Activated CD8-positive, alpha-beta T cell treated with anti-CD3 and anti-CD28 coated beads for 36 hours (primary cell): ENCODE measurements at regions not wholly inside any gene's neighbourhood (a gene's known extent, or its start where the extent isn't known, plus 50 kb on each side); places are given as distances from the start of the nearest gene placed in this dataset.
"Not testable (repeated sequence)": the region's sequence is repeated elsewhere in the genome, so short reads cannot be mapped to it uniquely, and the experiment has no call there.

Source experiments
- ATAC-seq: fragments of 200-7000 bp; cut with Tn5 transposase; one replicate; pipeline ENCODE4 v1.10.0; 2021; ENCODE audit warnings: mild to moderate bottlenecking, moderate library complexity
- CTCF ChIA-PET: fragments of 350-600 bp; sonication (Branson Sonifier 250); formaldehyde crosslinking; loops from one replicate; lab custom pipeline; 2021; ENCODE audit warnings: antibody characterized with exemption; lab: Charles Lee
- POLR2A ChIA-PET: fragments of 350-600 bp; sonication (Branson Sonifier 250); formaldehyde crosslinking; loops from one replicate; lab custom pipeline; 2021; ENCODE audit warnings: antibody characterized with exemption; lab: Charles Lee
- DNase-seq: peaks from one replicate; pipeline ENCODE4 v3.0.0-alpha.2; 2020
- H3K27ac Mint-ChIP-seq: one replicate; pipeline ENCODE4 v1.8.0; 2021; ENCODE audit warnings: mild to moderate bottlenecking, mixed read lengths
- H3K27me3 Mint-ChIP-seq: one replicate; pipeline ENCODE4 v1.8.0; 2021; ENCODE audit warnings: mixed read lengths
- H3K36me3 Mint-ChIP-seq: one replicate; pipeline ENCODE4 v1.8.0; 2021; ENCODE audit warnings: low read depth, mixed read lengths
- H3K4me1 Mint-ChIP-seq: one replicate; pipeline ENCODE4 v1.8.0; 2021; ENCODE audit warnings: low read depth, mixed read lengths
- H3K4me3 Mint-ChIP-seq: one replicate; pipeline ENCODE4 v1.8.0; 2021; ENCODE audit warnings: mild to moderate bottlenecking, moderate library complexity, mixed read lengths
- H3K9me3 Mint-ChIP-seq: one replicate; pipeline ENCODE4 v1.8.0; 2021; ENCODE audit warnings: mixed read lengths
- CTCF ChIP-seq: fragments of 200-600 bp; IDR thresholded peaks from one replicate; pipeline ENCODE4 v1.8.0; 2022; ENCODE audit warnings: antibody characterized with exemption, mild to moderate bottlenecking
- intact Hi-C: fragments of 100-400 bp; cut with micrococcal nuclease; formaldehyde crosslinking; loops from one replicate; pipeline ENCODE4 v1.10.0; 2022

- ChIA-PET POLR2A (no interaction called here), CTCF (no interaction called here)
- Mint-ChIP-seq H3K9me3 (no peaks in the 10 kb centered on the region), H3K4me3 (no peak overlapping the region), H3K27ac (no peak overlapping the region), H3K4me1 (no peaks in the 10 kb centered on the region), H3K36me3 (no peaks in the 10 kb centered on the region), H3K27me3 (no peaks in the 10 kb centered on the region)
- TF ChIP-seq CTCF: no peak
- intact Hi-C loops: no loop called here
- no peak for ATAC-seq
- no peak for DNase-seq
These were observed 992.8 kb upstream of the FANCL start for GRCh38 chr2:59233920-59234319.

GRCh38 chr2:59233448-59233847 is 992.3 kb upstream of the FANCL start:
- DNase-seq (no peak), ATAC-seq (no peak)
- Mint-ChIP-seq H3K27ac (no peak overlapping the region), H3K4me3 (no peak overlapping the region), H3K36me3 (no peaks in the 10 kb centered on the region), H3K9me3 (no peaks in the 10 kb centered on the region), H3K27me3 (no peaks in the 10 kb centered on the region), H3K4me1 (no peaks in the 10 kb centered on the region)
- no peak for TF ChIP-seq CTCF
- ChIA-PET POLR2A (no interaction called here), CTCF (no interaction called here)
- intact Hi-C loops: no loop called here

- no peaks in the 10 kb centered on the region for H3K27me3 Mint-ChIP-seq
- no peak for TF ChIP-seq CTCF
- no peak overlapping the region for H3K4me3 Mint-ChIP-seq
- no peak for DNase-seq
- no peaks in the 10 kb centered on the region for H3K9me3 Mint-ChIP-seq
- ATAC-seq: no peak
- CTCF ChIA-PET: no interaction called here
- POLR2A ChIA-PET: no interaction called here
- no peaks in the 10 kb centered on the region for H3K4me1 Mint-ChIP-seq
- intact Hi-C loops: no loop called here
- no peaks in the 10 kb centered on the region for H3K36me3 Mint-ChIP-seq
- no peak overlapping the region for H3K27ac Mint-ChIP-seq
These were observed 991.5 kb upstream of the FANCL start for GRCh38 chr2:59232394-59233165.

- H3K36me3 Mint-ChIP-seq, intact Hi-C loops, DNase-seq, POLR2A ChIA-PET, H3K4me3 Mint-ChIP-seq, H3K4me1 Mint-ChIP-seq, ATAC-seq, H3K27me3 Mint-ChIP-seq, H3K27ac Mint-ChIP-seq, H3K9me3 Mint-ChIP-seq: not testable (repeated sequence)
- CTCF ChIA-PET: interaction anchor here (1.1 kb wide), 1 partner anchor 9 kb away, joined by 4 read pairs; no protein-coding TSS in a partner anchor
These were observed 985.2 kb upstream of the FANCL start for GRCh38 chr2:59226362-59226761.

- Mint-ChIP-seq H3K27ac (no peak overlapping the region), H3K27me3 (no peaks in the 10 kb centered on the region), H3K4me3 (no peak overlapping the region), H3K4me1 (no peaks in the 10 kb centered on the region), H3K9me3 (no peaks in the 10 kb centered on the region), H3K36me3 (no peaks in the 10 kb centered on the region)
- no peak for TF ChIP-seq CTCF
- DNase-seq: no peak
- ChIA-PET CTCF (no interaction called here), POLR2A (no interaction called here)
- intact Hi-C loops: no loop called here
- no peak for ATAC-seq
These were observed 982.6 kb upstream of the FANCL start for GRCh38 chr2:59223742-59224141.
